GM21825 (cell line): ENCODE measurements at regions not wholly inside any gene's neighbourhood (a gene's known extent, or its start where the extent isn't known, plus 50 kb on each side); places are given as distances from the start of the nearest gene placed in this dataset.
"Not testable (repeated sequence)": the region's sequence is repeated elsewhere in the genome, so short reads cannot be mapped to it uniquely, and the experiment has no call there.

ENCODE experiments used
- ATAC-seq: cut with Tn5 transposase; IDR thresholded peaks from one replicate; pipeline ENCODE4 v1.9.1; 2021; ENCODE audit warnings: mild to moderate bottlenecking, moderate library complexity; ENCODE audit not compliant: unreplicated experiment

DNA sequence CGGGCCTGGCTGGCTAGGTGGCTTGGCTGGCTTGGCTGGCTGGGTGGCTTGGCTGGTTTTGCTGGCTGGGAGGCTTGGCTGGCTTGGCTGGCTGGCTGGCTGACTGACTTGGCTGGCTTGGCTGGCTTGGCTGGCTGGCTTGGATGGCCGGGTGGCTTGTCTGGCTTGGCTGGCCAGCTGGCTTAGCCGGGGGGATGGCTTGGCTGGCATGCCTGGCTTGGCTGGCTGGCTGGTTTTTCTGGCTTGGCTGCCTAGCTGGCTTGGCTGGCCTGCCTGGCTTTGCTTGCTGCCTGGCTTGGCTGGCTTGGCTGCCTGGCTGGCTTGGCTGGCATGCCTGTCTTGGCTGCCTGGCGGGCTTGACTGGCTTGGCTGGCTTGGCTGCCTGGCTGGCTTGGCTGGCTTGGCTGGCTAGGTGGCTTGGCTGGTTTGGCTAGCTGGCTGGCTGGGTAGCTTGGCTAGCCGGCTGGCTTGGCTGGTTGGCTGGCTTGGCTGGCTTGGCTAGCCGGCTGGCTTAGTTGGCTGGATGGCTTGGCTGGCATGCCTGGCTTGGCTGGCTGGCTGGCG lies 2829.6 kb downstream of the RPIA start:
- not testable (repeated sequence) for ATAC-seq

DNA sequence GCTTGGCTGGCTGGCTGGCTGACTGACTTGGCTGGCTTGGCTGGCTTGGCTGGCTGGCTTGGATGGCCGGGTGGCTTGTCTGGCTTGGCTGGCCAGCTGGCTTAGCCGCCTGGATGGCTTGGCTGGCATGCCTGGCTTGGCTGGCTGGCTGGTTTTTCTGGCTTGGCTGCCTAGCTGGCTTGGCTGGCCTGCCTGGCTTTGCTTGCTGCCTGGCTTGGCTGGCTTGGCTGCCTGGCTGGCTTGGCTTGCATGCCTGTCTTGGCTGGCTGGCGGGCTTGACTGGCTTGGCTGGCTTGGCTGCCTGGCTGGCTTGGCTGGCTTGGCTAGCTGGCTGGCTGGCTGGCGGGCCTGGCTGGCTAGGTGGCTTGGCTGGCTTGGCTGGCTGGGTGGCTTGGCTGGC lies 2830.5 kb downstream of the RPIA start:
- not testable (repeated sequence) for ATAC-seq

GRCh38 chr2:91522877-91523276 lies 2831.4 kb downstream of the RPIA start:
- not testable (repeated sequence) for ATAC-seq

DNA sequence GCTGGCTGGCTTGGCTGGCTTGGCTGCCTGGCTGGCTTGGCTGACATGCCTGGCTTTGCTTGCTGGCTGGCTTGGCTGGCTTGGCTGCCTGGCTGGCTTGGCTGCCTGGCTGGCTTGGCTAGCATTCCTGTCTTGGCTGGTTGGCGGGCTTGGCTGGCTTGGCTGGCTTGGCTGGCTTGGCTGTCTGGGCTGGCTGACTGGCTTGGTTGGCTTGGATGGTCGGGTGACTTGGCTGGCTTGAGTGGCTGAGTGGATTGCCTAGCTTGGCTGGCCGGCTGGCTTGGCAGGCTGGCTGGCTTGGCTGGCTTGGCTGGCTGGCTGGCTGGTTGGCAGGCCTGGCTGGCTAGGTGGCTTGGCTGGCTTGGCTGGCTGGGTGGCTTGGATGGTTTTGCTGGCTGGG lies 2832.3 kb downstream of the RPIA start:
- ATAC-seq, result not testable (repeated sequence)

DNA sequence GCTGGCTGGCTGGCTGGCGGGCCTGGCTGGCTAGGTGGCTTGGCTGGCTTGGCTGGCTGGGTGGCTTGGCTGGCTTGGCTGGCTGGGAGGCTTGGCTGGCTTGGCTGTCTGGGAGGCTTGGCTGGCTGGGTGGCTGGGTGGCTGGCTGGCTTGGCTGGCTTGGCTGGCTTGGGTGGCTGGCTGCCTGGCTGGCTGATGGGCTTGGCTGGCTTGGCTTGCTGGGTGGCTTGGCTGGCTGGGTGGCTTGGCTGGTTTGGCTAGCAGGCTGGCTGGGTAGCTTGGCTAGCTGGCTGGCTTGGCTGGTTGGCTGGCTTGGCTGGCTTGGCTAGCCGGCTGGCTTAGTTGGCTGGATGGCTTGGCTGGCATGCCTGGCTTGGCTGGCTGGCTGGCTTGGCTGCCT lies 2834.1 kb downstream of the RPIA start:
- ATAC-seq, result not testable (repeated sequence)

- not testable (repeated sequence) for ATAC-seq
Observed at GRCh38 chr2:91526083-91526482, 2834.6 kb downstream of the RPIA start.

DNA sequence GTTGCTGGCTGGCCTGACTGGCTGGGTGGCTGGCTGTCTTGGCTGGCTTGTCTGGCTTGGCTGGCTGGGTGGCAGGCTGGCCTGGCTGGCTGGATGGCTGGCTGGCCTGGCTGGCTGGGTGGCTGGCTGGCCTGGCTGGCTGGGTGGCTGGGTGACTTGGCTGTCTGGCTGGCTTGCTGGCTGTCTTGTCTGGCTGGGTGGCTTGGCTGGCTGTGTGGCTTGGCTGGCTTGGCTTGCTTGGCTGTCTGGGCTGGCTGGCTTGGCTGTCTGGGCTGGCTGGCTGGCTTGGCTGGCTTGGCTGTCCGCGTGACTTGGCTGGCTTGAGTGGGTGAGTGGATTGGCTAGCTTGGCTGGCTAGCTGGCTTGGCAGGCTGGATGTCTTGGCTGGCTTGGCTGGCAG lies 2835.6 kb downstream of the RPIA start:
- ATAC-seq, result not testable (repeated sequence)

- ATAC-seq, result not testable (repeated sequence)
Observed at GRCh38 chr2:91527491-91528031, 2836.1 kb downstream of the RPIA start.

- ATAC-seq, result not testable (repeated sequence)
Observed at GRCh38 chr2:91528361-91528760, 2836.9 kb downstream of the RPIA start.

- not testable (repeated sequence) for ATAC-seq
Observed at GRCh38 chr2:91536109-91536508, 2844.6 kb downstream of the RPIA start.

DNA sequence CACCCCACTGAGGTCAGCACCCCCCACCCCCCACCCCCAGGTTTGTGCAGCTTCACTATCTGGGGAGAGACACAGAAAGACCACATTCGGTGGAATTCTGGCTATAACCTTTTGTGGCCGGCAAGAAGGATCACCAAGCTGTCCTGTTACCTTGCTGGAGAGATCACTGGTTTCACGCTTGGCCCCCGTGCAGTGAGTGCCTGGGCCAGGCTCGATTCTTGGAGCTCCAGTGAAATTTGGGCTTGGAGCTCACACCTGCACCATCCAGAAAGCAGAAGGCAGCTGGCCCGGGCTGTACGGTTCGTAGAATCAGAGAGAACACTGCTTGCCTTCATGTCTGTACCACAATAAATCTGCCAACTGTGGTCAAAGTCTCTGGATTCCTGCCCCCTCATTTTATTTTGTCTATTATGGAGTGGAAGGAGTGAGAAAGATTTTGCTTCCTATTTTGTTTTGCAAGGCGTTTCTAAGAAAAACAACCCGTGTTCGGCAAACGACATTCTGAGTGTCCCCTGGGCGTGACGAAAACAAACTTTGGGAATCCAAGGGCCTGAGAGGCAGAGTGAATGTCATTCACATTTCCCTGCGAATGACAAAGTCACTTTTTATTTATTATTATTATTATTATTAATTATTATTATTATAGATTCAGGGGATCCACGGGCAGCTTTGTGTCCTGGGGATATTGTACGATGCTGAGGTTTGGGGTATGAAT lies 2845.2 kb downstream of the RPIA start:
- ATAC-seq, result not testable (repeated sequence)

GRCh38 chr2:91549316-91549715 lies 2857.8 kb downstream of the RPIA start:
- not testable (repeated sequence) for ATAC-seq

DNA sequence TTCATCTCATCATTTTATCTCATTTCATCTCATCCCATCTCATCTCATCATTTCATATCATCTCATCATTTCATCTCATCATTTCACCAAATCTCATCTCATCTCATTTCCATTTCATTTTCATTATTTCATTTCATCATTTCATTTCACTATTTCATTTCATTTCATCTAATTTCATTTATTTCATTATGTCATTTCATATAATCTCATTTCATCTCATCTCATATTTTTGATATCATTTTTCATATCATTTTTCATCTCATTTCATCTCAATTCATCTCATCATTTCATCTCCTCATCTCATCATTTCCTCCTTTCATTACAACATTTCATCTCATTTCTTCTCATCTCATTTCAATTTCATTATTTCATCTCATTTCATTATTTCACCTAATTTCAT lies 2866.8 kb downstream of the RPIA start:
- not testable (repeated sequence) for ATAC-seq

- not testable (repeated sequence) for ATAC-seq
Observed at GRCh38 chr2:91559269-91559668, 2867.8 kb downstream of the RPIA start.

DNA sequence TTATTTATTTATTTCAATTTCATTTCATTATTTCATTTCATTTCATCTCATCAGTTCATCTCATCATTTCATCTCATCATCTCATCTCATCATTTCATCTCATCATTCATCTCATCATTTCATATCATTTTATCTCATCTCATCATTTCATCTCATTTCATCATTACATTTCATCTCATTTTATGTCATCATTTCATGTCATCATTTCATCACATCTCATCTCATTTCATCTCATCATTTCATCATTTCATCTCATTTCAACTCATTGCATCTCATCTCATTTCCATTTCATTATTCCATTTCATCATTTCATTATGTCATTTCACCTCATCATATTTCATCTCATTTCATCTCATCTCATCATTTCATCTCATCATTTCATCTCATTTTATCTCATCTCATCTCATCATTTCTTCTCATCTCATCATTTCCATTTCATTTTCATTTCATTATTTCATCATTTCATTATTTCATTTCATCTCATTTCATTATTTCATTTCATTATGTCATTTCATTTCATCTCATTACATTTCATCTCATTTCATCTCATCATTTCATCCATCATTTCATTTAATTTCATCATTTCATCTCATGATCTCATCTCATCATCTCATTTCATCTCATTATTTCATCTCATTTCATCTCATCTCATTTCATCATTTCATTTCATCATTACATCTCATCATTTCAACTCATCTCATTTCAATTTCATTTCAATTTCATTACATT lies 2868.6 kb downstream of the RPIA start:
- ATAC-seq, result not testable (repeated sequence)

- ATAC-seq, result not testable (repeated sequence)
Observed at GRCh38 chr2:91562184-91562583, 2870.7 kb downstream of the RPIA start.

- ATAC-seq, result not testable (repeated sequence)
Observed at GRCh38 chr2:91564700-91565099, 2873.2 kb downstream of the RPIA start.

DNA sequence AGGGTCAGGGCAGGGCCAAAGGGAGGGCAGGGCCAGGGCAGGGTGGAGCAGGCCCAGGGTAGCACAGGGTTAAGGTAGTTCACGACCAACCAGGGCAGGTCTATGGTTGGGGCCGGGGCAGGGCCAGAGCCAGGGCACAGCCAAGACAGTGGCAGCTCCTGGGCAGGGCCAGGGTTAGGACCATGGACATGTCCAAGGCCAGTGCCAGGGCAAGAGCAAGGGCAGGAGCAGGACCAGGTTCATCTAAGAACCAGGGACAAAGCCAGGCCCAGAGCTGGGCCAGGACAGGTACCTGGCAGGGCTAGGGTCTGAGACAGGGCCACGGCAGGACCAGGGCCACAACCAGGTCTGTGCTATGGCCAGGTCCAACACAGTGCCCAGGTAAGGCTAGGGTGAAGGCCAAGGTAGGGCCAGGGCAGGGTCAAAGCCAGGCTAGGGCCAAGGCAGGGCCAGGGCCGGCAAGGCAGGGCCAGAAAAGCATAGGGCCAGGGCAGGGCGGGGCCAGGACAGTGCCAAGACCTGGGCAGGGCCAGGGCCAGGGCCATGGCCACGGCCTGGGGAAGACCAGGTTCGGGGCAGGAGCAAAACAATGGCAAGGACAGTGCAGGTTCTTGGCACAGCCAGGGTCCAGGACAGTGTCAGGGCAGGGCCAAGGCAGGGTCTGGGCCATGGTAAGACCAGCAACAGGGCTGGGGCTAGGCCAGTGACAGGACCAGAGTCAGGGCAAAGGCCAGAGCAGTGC lies 2874.4 kb downstream of the RPIA start:
- not testable (repeated sequence) for ATAC-seq

- ATAC-seq, result not testable (repeated sequence)
Observed at GRCh38 chr2:91566611-91567010, 2875.1 kb downstream of the RPIA start.

DNA sequence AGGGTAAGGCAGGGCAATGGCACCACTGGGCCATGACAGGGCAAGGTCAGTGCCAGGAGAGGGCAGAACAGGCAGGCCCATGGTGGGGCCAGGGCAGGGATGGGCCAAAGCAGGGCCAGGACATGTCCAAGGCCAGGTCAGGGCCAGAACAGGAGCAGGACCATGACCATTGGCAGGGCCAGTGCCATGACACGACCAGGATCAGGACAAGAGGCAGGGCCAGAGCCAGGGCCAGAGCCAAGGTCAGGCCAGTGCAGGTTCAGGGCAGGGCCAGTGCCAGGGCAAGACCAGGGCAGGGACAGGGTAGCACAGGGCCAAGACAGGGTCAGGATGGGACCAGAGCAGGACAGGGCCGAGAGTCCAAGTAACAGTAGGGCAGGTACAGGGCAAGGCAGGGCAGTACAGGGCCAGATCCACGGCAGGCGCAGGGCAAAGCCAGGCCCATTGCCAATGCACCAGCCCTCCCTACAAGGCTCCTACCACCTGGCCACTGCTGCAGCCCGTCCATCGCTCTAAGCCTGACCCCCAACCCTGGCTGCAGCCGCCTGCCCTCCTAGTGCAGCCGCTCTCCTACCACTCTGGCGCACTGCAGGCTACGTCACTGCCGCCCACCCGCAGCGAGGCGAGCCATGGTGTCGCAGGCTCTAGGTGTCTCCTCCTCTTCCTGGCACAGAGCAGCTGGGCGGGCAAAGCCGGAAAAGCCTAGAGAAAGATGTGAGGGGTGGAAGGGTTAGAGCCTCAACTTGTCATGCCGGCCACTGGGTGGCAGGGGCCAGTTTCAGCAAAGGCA lies 2876.3 kb downstream of the RPIA start:
- ATAC-seq, result not testable (repeated sequence)
